Nephron progenitor cell (in vitro differentiated cells): ENCODE measurements at regions not wholly inside any gene's neighbourhood (a gene's known extent, or its start where the extent isn't known, plus 50 kb on each side); places are given as distances from the start of the nearest gene placed in this dataset.

ENCODE experiments used
- DNase-seq: peaks from one replicate; pipeline ENCODE4 v3.0.0; 2021
- H3K27ac Mint-ChIP-seq: 2 replicates; pipeline ENCODE4 v1.8.0; 2021; ENCODE audit warnings: mild to moderate bottlenecking, moderate library complexity, mixed read lengths
- H3K27me3 Mint-ChIP-seq: 2 replicates; pipeline ENCODE4 v1.8.0; 2021; ENCODE audit warnings: mild to moderate bottlenecking, low read depth, mixed read lengths; ENCODE audit not compliant: poor library complexity
- H3K36me3 Mint-ChIP-seq: 2 replicates; pipeline ENCODE4 v1.8.0; 2021; ENCODE audit warnings: low read depth, mixed read lengths
- H3K4me1 Mint-ChIP-seq: 2 replicates; pipeline ENCODE4 v1.8.0; 2021; ENCODE audit warnings: mixed read lengths
- H3K4me3 Mint-ChIP-seq: 2 replicates; pipeline ENCODE4 v1.8.0; 2021; ENCODE audit warnings: mild to moderate bottlenecking, moderate library complexity, mixed read lengths
- H3K9me3 Mint-ChIP-seq: 2 replicates; pipeline ENCODE4 v1.8.0; 2021; ENCODE audit warnings: mild to moderate bottlenecking, moderate library complexity, mixed read lengths
- CTCF ChIP-seq: fragments of 200-600 bp; sonication (generic); IDR thresholded peaks from 2 replicates; pipeline ENCODE4 v1.5.0; 2021; ENCODE audit warnings: antibody characterized with exemption

GRCh38 chr7:53245721-53246120 lies 210.3 kb downstream of the POM121L12 start:
- no peak for TF ChIP-seq CTCF
- H3K27me3 Mint-ChIP-seq = no peaks in the 10 kb centered on the region
- peak overlapping the region; percentile 20 for H3K27ac Mint-ChIP-seq
- no peaks in the 10 kb centered on the region for H3K36me3 Mint-ChIP-seq
- peaks cover 4% of the 10 kb centered on the region for H3K9me3 Mint-ChIP-seq
- H3K4me3 Mint-ChIP-seq = no peak overlapping the region
- H3K4me1 Mint-ChIP-seq = no peaks in the 10 kb centered on the region
- no peak for DNase-seq

GRCh38 chr7:53246957-53247356 lies 211.5 kb downstream of the POM121L12 start:
- H3K36me3 Mint-ChIP-seq = no peaks in the 10 kb centered on the region
- H3K4me1 Mint-ChIP-seq = no peaks in the 10 kb centered on the region
- H3K27me3 Mint-ChIP-seq = no peaks in the 10 kb centered on the region
- H3K27ac Mint-ChIP-seq = no peak overlapping the region
- H3K4me3 Mint-ChIP-seq = no peak overlapping the region
- TF ChIP-seq CTCF = no peak
- H3K9me3 Mint-ChIP-seq = peaks cover 4% of the 10 kb centered on the region
- DNase-seq = no peak

- no peak for TF ChIP-seq CTCF
- H3K27me3 Mint-ChIP-seq = no peaks in the 10 kb centered on the region
Measured at GRCh38 chr7:53252539-53252938, 217.1 kb downstream of the POM121L12 start.

GRCh38 chr7:53272081-53272480 lies 236.6 kb downstream of the POM121L12 start:
- Mint-ChIP-seq H3K4me3 (no peak overlapping the region), H3K27ac (no peak overlapping the region), H3K4me1 (no peaks in the 10 kb centered on the region), H3K36me3 (no peaks in the 10 kb centered on the region), H3K9me3 (no peaks in the 10 kb centered on the region), H3K27me3 (no peaks in the 10 kb centered on the region)
- no peak for TF ChIP-seq CTCF
- DNase-seq = no peak

More at GRCh38 chr7:53252539-53252938, 217.1 kb downstream of the POM121L12 start:
- Mint-ChIP-seq H3K4me3 (no peak overlapping the region), H3K27ac (no peak overlapping the region), H3K4me1 (no peaks in the 10 kb centered on the region), H3K9me3 (peaks cover 14% of the 10 kb centered on the region), H3K36me3 (no peaks in the 10 kb centered on the region)
- no peak for DNase-seq

- H3K4me3 Mint-ChIP-seq = no peak overlapping the region
- no peak for DNase-seq
- no peak overlapping the region for H3K27ac Mint-ChIP-seq
- no peaks in the 10 kb centered on the region for H3K4me1 Mint-ChIP-seq
- no peaks in the 10 kb centered on the region for H3K36me3 Mint-ChIP-seq
- TF ChIP-seq CTCF = no peak
- no peaks in the 10 kb centered on the region for H3K27me3 Mint-ChIP-seq
- H3K9me3 Mint-ChIP-seq = peaks cover 23% of the 10 kb centered on the region
Measured at GRCh38 chr7:53281312-53281711, 245.9 kb downstream of the POM121L12 start.

- Mint-ChIP-seq H3K36me3 (no peaks in the 10 kb centered on the region), H3K27ac (no peak overlapping the region), H3K4me1 (no peaks in the 10 kb centered on the region), H3K9me3 (peaks cover 14% of the 10 kb centered on the region), H3K27me3 (no peaks in the 10 kb centered on the region), H3K4me3 (no peak overlapping the region)
- no peak for TF ChIP-seq CTCF
- DNase-seq = no peak
Measured at GRCh38 chr7:53292341-53292740, 256.9 kb downstream of the POM121L12 start.
